ENCODE measurements at regions not wholly inside any gene's neighbourhood (a gene's known extent, or its start where the extent isn't known, plus 50 kb on each side); places are given as distances from the start of the nearest gene placed in this dataset.

DNA sequence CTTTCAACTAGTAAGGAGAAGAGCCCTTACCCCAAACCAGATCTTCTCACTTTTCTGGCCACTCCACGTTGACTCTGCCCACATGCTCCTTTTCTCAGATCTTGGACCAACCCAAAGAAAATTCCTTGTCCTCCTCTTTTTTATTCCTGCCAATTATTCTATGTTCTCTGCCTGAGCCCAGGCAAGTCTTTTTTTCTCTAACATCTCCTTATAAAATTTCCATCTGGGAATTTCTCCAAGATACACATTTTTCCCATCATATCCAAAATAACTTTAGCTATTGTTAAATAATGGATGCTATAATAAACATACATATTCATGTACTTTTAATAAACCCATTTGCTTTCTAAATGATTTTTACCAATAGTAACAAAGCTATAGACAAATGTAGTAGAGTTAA is 726.0 kb upstream of the ZNF385D start:
- Mint-ChIP-seq H3K4me1 (no peaks in the 10 kb centered on the region), H3K27me3 (ENCODE audit: low read depth) (no peaks in the 10 kb centered on the region), H3K27ac (no peak overlapping the region), H3K9me3 (no peaks in the 10 kb centered on the region), H3K36me3 (no peaks in the 10 kb centered on the region), H3K4me3 (no peak overlapping the region)
- ChIA-PET POLR2A (no interaction called here), CTCF (no interaction called here)
- ATAC-seq (no peak), DNase-seq (ENCODE audit: low spot score) (no peak)
- TF ChIP-seq NR1H2 (CRISPR knock-in tag; IDR thresholded peaks at IDR 0.05), result no peak
- TF ChIP-seq, protein P1, sequence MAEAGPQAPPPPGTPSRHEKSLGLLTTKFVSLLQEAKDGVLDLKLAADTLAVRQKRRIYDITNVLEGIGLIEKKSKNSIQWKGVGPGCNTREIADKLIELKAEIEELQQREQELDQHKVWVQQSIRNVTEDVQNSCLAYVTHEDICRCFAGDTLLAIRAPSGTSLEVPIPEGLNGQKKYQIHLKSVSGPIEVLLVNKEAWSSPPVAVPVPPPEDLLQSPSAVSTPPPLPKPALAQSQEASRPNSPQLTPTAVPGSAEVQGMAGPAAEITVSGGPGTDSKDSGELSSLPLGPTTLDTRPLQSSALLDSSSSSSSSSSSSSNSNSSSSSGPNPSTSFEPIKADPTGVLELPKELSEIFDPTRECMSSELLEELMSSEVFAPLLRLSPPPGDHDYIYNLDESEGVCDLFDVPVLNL (CRISPR knock-in tag; IDR thresholded peaks at IDR 0.05; ENCODE audit: borderline replicate concordance, low read depth), result no peak
- TF ChIP-seq, protein P2, sequence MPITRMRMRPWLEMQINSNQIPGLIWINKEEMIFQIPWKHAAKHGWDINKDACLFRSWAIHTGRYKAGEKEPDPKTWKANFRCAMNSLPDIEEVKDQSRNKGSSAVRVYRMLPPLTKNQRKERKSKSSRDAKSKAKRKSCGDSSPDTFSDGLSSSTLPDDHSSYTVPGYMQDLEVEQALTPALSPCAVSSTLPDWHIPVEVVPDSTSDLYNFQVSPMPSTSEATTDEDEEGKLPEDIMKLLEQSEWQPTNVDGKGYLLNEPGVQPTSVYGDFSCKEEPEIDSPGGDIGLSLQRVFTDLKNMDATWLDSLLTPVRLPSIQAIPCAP (CRISPR knock-in tag; IDR thresholded peaks at IDR 0.05), result no peak
- no peak for TF ChIP-seq FOXK1 (CRISPR knock-in tag; IDR thresholded peaks at IDR 0.05)
- TF ChIP-seq, protein P3, sequence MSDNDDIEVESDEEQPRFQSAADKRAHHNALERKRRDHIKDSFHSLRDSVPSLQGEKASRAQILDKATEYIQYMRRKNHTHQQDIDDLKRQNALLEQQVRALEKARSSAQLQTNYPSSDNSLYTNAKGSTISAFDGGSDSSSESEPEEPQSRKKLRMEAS (CRISPR knock-in tag; IDR thresholded peaks at IDR 0.05), result no peak
- no peak for TF ChIP-seq KAT7 (CRISPR knock-in tag; IDR thresholded peaks at IDR 0.05; ENCODE audit: borderline replicate concordance)
- TF ChIP-seq CREB1 (CRISPR knock-in tag; IDR thresholded peaks at IDR 0.05), result no peak
- TF ChIP-seq, protein P4, sequence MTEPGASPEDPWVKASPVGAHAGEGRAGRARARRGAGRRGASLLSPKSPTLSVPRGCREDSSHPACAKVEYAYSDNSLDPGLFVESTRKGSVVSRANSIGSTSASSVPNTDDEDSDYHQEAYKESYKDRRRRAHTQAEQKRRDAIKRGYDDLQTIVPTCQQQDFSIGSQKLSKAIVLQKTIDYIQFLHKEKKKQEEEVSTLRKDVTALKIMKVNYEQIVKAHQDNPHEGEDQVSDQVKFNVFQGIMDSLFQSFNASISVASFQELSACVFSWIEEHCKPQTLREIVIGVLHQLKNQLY (CRISPR knock-in tag; IDR thresholded peaks at IDR 0.05), result no peak
- TF ChIP-seq, protein P5, sequence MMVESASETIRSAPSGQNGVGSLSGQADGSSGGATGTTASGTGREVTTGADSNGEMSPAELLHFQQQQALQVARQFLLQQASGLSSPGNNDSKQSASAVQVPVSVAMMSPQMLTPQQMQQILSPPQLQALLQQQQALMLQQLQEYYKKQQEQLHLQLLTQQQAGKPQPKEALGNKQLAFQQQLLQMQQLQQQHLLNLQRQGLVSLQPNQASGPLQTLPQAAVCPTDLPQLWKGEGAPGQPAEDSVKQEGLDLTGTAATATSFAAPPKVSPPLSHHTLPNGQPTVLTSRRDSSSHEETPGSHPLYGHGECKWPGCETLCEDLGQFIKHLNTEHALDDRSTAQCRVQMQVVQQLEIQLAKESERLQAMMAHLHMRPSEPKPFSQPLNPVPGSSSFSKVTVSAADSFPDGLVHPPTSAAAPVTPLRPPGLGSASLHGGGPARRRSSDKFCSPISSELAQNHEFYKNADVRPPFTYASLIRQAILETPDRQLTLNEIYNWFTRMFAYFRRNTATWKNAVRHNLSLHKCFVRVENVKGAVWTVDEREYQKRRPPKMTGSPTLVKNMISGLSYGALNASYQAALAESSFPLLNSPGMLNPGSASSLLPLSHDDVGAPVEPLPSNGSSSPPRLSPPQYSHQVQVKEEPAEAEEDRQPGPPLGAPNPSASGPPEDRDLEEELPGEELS (CRISPR knock-in tag; IDR thresholded peaks at IDR 0.05), result no peak
- no peak for TF ChIP-seq FOXJ3 (CRISPR knock-in tag; IDR thresholded peaks at IDR 0.05; ENCODE audit: borderline replicate concordance)
- no peak for TF ChIP-seq ZNF138 (CRISPR knock-in tag; conservative IDR thresholded peaks at IDR 0.05)
- no peak for TF ChIP-seq RORB (CRISPR knock-in tag; IDR thresholded peaks at IDR 0.05)
- TF ChIP-seq, protein P6, sequence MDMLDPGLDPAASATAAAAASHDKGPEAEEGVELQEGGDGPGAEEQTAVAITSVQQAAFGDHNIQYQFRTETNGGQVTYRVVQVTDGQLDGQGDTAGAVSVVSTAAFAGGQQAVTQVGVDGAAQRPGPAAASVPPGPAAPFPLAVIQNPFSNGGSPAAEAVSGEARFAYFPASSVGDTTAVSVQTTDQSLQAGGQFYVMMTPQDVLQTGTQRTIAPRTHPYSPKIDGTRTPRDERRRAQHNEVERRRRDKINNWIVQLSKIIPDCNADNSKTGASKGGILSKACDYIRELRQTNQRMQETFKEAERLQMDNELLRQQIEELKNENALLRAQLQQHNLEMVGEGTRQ (CRISPR knock-in tag; IDR thresholded peaks at IDR 0.05), result no peak
- TF ChIP-seq, protein P7, sequence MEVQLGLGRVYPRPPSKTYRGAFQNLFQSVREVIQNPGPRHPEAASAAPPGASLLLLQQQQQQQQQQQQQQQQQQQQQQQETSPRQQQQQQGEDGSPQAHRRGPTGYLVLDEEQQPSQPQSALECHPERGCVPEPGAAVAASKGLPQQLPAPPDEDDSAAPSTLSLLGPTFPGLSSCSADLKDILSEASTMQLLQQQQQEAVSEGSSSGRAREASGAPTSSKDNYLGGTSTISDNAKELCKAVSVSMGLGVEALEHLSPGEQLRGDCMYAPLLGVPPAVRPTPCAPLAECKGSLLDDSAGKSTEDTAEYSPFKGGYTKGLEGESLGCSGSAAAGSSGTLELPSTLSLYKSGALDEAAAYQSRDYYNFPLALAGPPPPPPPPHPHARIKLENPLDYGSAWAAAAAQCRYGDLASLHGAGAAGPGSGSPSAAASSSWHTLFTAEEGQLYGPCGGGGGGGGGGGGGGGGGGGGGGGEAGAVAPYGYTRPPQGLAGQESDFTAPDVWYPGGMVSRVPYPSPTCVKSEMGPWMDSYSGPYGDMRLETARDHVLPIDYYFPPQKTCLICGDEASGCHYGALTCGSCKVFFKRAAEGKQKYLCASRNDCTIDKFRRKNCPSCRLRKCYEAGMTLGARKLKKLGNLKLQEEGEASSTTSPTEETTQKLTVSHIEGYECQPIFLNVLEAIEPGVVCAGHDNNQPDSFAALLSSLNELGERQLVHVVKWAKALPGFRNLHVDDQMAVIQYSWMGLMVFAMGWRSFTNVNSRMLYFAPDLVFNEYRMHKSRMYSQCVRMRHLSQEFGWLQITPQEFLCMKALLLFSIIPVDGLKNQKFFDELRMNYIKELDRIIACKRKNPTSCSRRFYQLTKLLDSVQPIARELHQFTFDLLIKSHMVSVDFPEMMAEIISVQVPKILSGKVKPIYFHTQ (CRISPR knock-in tag; IDR thresholded peaks at IDR 0.05), result no peak
- TF ChIP-seq, protein P8, sequence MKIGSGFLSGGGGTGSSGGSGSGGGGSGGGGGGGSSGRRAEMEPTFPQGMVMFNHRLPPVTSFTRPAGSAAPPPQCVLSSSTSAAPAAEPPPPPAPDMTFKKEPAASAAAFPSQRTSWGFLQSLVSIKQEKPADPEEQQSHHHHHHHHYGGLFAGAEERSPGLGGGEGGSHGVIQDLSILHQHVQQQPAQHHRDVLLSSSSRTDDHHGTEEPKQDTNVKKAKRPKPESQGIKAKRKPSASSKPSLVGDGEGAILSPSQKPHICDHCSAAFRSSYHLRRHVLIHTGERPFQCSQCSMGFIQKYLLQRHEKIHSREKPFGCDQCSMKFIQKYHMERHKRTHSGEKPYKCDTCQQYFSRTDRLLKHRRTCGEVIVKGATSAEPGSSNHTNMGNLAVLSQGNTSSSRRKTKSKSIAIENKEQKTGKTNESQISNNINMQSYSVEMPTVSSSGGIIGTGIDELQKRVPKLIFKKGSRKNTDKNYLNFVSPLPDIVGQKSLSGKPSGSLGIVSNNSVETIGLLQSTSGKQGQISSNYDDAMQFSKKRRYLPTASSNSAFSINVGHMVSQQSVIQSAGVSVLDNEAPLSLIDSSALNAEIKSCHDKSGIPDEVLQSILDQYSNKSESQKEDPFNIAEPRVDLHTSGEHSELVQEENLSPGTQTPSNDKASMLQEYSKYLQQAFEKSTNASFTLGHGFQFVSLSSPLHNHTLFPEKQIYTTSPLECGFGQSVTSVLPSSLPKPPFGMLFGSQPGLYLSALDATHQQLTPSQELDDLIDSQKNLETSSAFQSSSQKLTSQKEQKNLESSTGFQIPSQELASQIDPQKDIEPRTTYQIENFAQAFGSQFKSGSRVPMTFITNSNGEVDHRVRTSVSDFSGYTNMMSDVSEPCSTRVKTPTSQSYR (CRISPR knock-in tag; IDR thresholded peaks at IDR 0.05), result no peak

All from WTC11 (cell line).